C4-2B (cell line): ENCODE measurements at regions not wholly inside any gene's neighbourhood (a gene's known extent, or its start where the extent isn't known, plus 50 kb on each side); places are given as distances from the start of the nearest gene placed in this dataset.

ENCODE experiments used
- ZFX ChIP-seq: fragments of 450-650 bp; IDR thresholded peaks from 2 replicates; pipeline ENCODE4 v1.6.1; 2017
- TF ChIP-seq, protein P1 (sequence below): fragments of 450-650 bp; conservative IDR thresholded peaks from 2 replicates; pipeline ENCODE4 v1.5.1; 2017; ENCODE audit warnings: mild to moderate bottlenecking

DNA sequence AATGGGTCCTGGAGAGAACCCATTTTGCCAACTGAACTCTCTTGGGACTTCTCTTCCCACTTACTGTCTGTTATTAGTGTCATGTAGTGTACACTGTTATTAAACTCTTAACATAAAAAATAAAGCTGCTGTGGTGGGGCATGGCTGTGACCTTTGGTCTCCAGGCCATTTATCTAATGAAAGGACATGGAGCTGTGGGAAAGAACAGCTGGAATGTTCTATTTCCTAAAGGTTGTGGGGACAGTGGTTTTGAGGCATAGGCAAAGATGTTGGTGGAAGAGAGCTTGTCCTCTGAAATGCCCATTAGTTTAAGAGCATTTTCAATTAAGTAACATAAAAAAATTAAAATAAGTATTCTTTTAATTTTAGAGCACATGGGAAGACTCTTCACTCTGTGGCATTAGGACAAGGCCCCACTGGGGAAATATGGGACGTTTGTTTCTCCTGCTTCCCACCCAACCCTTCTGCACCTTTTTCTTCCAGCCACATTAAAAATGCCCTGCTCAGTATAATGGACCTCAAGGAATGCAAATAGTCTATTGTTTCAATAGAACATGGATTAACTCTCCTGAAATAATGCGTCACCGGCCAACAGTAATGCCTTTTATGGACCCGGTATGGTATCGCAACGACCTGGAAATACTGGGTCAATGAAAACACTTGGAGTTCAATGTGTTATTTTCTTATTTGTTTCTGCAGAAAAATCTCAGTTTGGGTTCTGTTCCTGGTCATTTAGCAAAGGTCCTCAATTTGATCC is 149.6 kb downstream of the BUB3 start:
- TF ChIP-seq, protein P1, sequence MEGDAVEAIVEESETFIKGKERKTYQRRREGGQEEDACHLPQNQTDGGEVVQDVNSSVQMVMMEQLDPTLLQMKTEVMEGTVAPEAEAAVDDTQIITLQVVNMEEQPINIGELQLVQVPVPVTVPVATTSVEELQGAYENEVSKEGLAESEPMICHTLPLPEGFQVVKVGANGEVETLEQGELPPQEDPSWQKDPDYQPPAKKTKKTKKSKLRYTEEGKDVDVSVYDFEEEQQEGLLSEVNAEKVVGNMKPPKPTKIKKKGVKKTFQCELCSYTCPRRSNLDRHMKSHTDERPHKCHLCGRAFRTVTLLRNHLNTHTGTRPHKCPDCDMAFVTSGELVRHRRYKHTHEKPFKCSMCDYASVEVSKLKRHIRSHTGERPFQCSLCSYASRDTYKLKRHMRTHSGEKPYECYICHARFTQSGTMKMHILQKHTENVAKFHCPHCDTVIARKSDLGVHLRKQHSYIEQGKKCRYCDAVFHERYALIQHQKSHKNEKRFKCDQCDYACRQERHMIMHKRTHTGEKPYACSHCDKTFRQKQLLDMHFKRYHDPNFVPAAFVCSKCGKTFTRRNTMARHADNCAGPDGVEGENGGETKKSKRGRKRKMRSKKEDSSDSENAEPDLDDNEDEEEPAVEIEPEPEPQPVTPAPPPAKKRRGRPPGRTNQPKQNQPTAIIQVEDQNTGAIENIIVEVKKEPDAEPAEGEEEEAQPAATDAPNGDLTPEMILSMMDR, result no peak
- no peak for TF ChIP-seq ZFX
